ENCODE measurements at regions not wholly inside any gene's neighbourhood (a gene's known extent, or its start where the extent isn't known, plus 50 kb on each side); places are given as distances from the start of the nearest gene placed in this dataset.

GRCh38 chr12:93103154-93103553 is 174.1 kb upstream of the EEA1 start:
- no peak for DNase-seq (ENCODE audit: low spot score)

DNA sequence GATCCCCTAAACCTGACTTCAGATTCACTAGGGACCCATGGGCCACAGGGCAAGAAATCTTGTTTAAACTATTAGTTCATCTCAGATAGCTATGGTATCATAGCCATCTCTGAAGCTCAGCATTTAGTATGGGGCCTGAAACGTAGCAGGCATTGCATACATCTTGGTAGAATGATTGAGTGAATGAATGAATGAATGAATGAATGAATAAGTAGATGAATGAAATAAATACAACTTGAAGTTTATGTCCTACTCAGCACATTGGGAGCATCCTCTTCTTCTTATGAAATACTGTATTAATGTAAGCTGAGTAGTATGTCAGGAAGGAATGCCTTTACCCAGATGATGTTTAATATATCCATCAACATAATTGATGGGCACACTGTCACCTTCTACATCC is 175.4 kb upstream of the EEA1 start:
- no peak for DNase-seq (ENCODE audit: low spot score)

GRCh38 chr12:93106910-93107309 is 177.8 kb upstream of the EEA1 start:
- DNase-seq (ENCODE audit: low spot score), result no peak

DNA sequence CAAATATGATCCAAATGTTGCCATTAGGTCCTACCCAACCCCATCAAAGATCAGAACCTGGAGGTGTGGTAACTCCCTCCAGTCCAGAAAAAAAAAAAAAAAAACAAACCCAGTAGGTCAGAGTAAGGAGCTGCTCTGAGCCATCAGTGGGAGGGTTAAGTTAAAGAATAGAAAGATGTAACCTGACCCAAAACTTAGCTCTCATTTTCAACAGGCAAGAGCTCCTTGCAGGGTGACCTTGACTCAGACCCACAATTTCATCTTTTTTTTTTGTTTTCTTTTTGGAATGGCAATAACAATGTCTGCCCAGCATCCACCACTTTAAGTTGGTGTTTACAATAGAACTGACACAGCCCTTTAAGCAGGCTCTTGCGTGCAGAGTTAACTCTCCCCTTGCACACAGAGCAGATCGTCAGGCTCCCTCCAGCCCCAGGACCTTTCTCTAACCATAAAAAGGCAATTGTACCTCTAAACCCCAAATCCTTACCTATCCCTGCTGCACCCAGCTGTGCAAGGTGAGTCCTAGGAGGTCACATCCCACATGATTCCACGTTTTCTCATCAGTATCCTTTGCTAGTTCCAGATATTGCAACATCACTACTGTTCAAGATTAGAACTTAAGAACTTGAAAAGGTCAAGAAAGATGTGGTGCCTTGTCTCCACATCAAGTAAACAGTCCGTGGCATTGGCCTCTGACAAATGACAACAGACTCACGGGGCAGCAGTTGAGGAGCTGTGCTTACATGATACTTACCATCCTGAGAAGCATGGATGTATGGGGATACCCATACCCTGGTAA is 178.6 kb upstream of the EEA1 start:
- no peak for DNase-seq (ENCODE audit: low spot score)

GRCh38 chr12:93108985-93109384 is 179.9 kb upstream of the EEA1 start:
- DNase-seq (ENCODE audit: low spot score), result no peak

DNA sequence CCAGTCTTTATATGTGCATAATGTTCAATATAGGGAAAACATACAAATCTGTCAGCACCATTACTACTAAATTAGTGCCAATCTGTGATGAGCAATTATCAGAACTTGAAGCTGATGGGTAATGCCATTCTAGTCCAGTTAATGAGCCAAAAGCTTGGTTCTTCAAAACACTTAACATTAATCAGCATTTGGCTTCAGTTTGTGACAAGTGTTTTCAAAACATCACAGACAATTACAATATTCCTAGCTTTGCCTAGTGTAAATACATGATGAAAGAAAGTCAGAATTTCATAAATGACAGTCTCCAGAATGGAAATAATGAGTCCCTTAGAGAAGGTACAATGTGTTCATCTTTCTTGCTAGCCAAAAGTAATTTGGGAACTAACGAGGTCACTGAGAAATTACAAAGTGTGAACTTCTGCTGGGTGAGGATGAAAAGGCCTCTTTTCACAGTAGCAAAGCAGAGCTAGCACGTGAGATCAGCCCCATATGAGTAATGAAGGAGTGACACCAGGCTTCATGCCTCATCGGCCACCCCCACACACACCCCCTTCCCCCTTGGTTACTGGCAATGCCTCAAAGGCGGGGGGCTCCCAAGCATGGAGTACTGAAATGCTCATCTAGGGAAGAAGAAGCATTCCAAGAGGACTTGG is 180.6 kb upstream of the EEA1 start:
- no peak for DNase-seq (ENCODE audit: low spot score)

DNA sequence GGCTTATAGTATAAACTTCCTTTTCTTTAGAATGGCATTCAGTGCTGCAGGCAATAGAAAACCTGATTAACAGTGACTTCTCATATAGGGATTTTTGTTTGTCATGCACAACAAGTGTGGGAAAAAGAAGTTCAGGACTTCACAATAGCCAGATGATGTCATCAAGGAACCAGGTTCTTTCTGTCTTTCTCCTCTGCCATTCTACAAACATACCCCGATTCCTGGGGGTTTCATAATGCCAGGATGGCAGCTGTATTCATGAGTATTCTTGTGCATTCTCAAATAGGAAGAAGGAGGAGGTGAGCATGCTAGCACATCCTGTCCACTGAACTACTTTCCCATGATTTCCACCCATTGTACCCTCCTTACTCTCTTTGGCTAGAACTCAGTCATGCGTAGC is 182.7 kb upstream of the EEA1 start:
- DNase-seq (ENCODE audit: low spot score), result no peak

GRCh38 chr12:93113317-93114006 is 184.4 kb upstream of the EEA1 start:
- no peak for DNase-seq (ENCODE audit: low spot score)

DNA sequence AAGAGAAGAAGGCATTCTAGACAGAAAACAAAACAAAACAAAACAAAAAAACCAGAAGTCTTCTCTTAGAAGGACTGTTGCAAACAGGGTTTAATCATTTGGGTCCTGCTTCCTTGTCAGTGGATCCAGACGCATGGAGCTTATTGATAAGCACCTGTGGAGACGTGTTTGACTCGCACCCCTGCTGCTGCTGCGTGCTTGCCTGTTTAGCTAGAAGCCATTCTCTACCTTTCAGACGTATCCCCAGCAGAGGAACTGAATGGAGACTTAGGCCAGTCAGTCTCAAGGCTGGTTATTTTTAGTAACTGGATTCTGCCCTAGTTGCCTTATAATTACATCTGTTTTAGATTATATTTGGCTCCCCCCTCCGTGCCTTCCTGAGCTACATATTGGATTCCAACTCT is 186.1 kb upstream of the EEA1 start:
- DNase-seq (ENCODE audit: low spot score), result peak; percentile 49

GRCh38 chr12:93115646-93116045 is 186.6 kb upstream of the EEA1 start:
- DNase-seq (ENCODE audit: low spot score), result peak; percentile 25

GRCh38 chr12:93116632-93117031 is 187.5 kb upstream of the EEA1 start:
- no peak for DNase-seq (ENCODE audit: low spot score)

DNA sequence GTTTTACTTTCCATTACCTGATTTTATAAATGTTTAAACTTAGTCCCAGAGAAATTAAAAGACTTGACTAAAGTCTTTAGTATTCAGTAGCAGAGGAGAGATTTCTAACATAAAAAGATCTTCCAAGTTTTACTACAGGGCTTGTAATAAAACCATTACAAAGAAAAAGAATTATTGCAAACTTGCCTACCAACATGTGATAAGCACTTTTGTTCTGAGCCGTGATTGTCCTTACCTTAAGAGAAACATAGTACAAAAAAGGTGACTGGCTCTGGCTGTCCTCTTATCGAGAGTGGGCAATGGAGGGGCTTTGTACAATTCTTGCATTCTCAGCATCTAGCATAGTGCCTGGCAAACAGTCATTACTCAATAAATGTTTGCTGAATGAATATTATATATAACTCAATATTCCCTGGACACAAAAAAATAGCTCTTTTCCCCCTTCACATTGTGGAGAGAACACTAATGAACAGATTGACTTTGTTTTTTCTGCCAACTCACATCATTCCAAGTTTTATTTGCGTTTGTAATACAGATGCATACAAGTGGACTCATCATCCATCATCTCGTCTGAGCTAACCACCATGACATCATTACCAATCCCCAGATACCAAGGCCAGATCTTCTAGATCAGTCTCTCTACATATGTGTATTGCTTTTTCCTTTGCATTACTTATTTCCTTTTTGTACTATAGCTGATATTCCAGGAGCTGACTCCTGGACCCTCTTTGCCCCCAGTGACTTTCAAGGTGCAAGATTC is 192.8 kb upstream of the EEA1 start:
- DNase-seq (ENCODE audit: low spot score), result no peak

GRCh38 chr12:93122569-93123091 is 193.5 kb upstream of the EEA1 start:
- DNase-seq (ENCODE audit: low spot score), result no peak

DNA sequence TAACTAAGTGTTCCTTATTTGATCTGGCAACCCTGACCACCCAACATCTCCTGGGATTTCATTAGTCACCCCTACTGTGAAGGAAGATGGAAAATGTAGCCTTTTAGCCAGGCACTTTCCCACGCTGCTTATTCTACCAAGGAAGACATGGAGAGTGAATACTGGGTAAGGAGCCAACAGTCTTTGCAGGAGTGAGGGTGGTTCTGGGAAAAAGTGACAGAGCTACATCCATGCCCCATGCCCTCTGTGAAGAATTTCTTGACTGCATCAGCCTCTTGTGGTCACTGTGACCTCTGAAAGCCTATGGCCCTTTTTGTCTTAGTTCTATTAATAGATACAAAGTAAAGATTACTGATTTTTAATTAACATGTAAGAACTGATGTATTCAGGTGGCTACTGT is 196.0 kb upstream of the EEA1 start:
- no peak for DNase-seq (ENCODE audit: low spot score)

GRCh38 chr12:93126069-93126474 is 197.0 kb upstream of the EEA1 start:
- no peak for DNase-seq (ENCODE audit: low spot score)

DNA sequence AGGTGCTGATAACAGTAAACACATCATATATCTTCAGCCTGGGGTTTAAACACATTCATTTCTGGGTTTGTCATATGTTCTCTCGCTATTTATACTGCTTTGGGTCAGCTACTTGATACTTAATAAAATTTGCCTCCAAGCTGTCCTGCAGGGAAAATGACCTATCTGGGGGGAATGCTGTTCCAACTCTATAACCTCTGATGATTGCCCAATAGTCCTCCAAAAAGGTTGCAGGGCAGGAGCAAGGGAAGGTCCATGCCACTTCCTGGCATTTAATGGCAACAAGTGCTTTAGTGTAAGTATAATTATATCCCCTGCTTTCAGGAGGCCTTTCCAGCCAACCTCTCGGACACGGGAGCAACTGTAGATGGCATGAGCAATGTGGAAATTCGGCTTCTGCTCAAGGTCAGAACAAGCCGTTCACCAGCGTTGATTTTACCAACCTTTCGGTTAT is 198.0 kb upstream of the EEA1 start:
- DNase-seq (ENCODE audit: low spot score), result no peak

- no peak for DNase-seq (ENCODE audit: low spot score)
Observed at GRCh38 chr12:93127582-93128331, 198.7 kb upstream of the EEA1 start.

- no peak for DNase-seq (ENCODE audit: low spot score)
Observed at GRCh38 chr12:93128332-93128707, 199.2 kb upstream of the EEA1 start.

DNA sequence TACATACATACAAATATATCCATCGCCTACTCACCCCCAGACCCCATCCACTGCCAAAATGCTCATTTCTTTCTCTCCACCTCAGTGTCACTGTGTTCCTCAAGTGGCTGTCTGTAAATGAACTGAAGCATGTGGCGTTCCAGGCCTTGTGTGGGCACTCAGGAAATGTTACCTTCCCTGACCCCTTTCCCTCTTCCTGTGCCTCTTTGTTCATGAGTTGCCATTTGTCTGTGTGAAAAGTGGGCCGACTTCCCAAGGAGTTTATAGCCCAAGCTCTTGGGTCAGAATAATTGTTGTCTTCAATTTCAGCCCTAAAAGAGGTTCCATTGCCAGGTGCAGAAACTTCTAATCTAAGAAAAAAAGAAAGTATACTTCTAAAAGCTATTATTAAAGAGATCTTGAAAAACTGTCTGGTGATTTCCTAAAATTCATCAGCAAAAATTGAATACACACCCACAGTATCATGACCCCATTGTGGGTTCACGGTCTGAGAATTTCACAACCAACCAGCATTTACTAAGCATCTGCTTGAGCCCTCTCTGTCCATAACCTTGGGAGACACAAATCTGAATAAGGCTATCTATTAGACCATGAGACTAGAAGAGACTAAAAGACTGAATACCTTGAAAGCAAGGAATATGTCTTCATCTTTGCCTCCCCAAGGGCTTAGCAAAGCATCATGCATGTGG is 201.4 kb upstream of the EEA1 start:
- DNase-seq (ENCODE audit: low spot score), result no peak

- DNase-seq (ENCODE audit: low spot score), result no peak
Observed at GRCh38 chr12:93133361-93133760, 204.3 kb upstream of the EEA1 start.

Data from hematopoietic multipotent progenitor cell treated with erythropoietin and hydrocortisone succinate and interleukin-3 and kit ligand, for 17 days (in vitro differentiated cells).